SK-N-SH (cell line): ENCODE measurements at regions not wholly inside any gene's neighbourhood (a gene's known extent, or its start where the extent isn't known, plus 50 kb on each side); places are given as distances from the start of the nearest gene placed in this dataset.

ENCODE experiments used
- CTCF ChIA-PET: fragments of 300-600, 350-600 bp; formaldehyde crosslinking; extraction: SDS; loops from one replicate; lab custom pipeline; 2021; lab: Yijun Ruan, JAX
- POLR2A ChIA-PET: fragments of 350-600 bp; sonication (Branson Sonifier 250); formaldehyde crosslinking; extraction: SDS; loops from one replicate; lab custom pipeline; 2020; ENCODE audit warnings: antibody characterized with exemption, inconsistent platforms; lab: Yijun Ruan, JAX
- DNase-seq: peaks from one replicate; pipeline ENCODE4 v3.0.0; 2012
- H2AFZ ChIP-seq: fragments of 200-600 bp; sonication (generic); 2 replicates; pipeline ENCODE4 v1.8.1; 2016; ENCODE audit warnings: antibody characterized with exemption, mild to moderate bottlenecking, low read depth
- H3F3A ChIP-seq: fragments of 200-600 bp; sonication (generic); replicated peaks from 2 replicates; pipeline ENCODE3; 2016; ENCODE audit warnings: antibody characterized with exemption, mild to moderate bottlenecking; ENCODE audit not compliant: insufficient read depth
- H3K27ac ChIP-seq, 2 experiments: fragments of 200-500 bp in 1 of 2; fragments of 200-600 bp in 1 of 2; sonication (Bioruptor generic) in 1 of 2; sonication (generic), shearing (Covaris generic) in 1 of 2; 2 replicates each; pipeline versions ENCODE4 v1.5.1 to v1.6.1; 2014 to 2016; ENCODE audit warnings: low read depth in 2 of 2, inconsistent platforms in 1 of 2, low read length in 1 of 2, mild to moderate bottlenecking in 1 of 2, mixed read lengths in 1 of 2
- H3K27me3 ChIP-seq: fragments of 200-600 bp; sonication (generic), shearing (Covaris generic); 2 replicates; pipeline ENCODE4 v1.6.1; 2016; ENCODE audit warnings: mixed run types; ENCODE audit not compliant: insufficient read depth
- H3K36me3 ChIP-seq, 2 experiments: fragments of 200-500 bp in 1 of 2; fragments of 200-600 bp in 1 of 2; sonication (Bioruptor generic) in 1 of 2; sonication (generic) in 1 of 2; replicated peaks in 1 of 2; 2 replicates each; pipeline versions ENCODE3 to v1.5.1; 2014 to 2016; ENCODE audit warnings: low read length in 1 of 2, mild to moderate bottlenecking in 1 of 2; ENCODE audit not compliant: insufficient read depth in 2 of 2, control insufficient read depth in 1 of 2
- H3K4me1 ChIP-seq, 2 experiments: fragments of 200-500 bp in 1 of 2; fragments of 200-600 bp in 1 of 2; sonication (Bioruptor generic) in 1 of 2; sonication (generic), shearing (Covaris generic) in 1 of 2; 2 replicates each; pipeline versions ENCODE4 v1.5.1 to v1.6.1; 2014 to 2016; ENCODE audit warnings: low read depth in 1 of 2, low read length in 1 of 2, mixed run types in 1 of 2; ENCODE audit not compliant: insufficient read depth in 2 of 2, control insufficient read depth in 1 of 2
- H3K4me2 ChIP-seq: fragments of 200-600 bp; sonication (generic), shearing (Covaris generic); 2 replicates; pipeline ENCODE4 v1.6.1; 2017; ENCODE audit warnings: mixed run types
- H3K4me3 ChIP-seq, 2 experiments: fragments of 200-500 bp in 1 of 2; fragments of 200-600 bp in 1 of 2; sonication (Bioruptor generic) in 1 of 2; sonication (generic), shearing (Covaris generic) in 1 of 2; 2 replicates each; pipeline versions ENCODE4 v1.5.1 to v1.8.1; 2014 to 2016; ENCODE audit warnings: low read depth in 2 of 2, inconsistent platforms in 1 of 2, low read length in 1 of 2, mild to moderate bottlenecking in 1 of 2, mixed read lengths in 1 of 2, moderate library complexity in 1 of 2
- H3K79me2 ChIP-seq: fragments of 200-600 bp; sonication (generic); 2 replicates; pipeline ENCODE4 v1.8.1; 2017; ENCODE audit warnings: mild to moderate bottlenecking; ENCODE audit not compliant: insufficient read depth
- H3K9ac ChIP-seq: fragments of 200-600 bp; sonication (generic); 2 replicates; pipeline ENCODE4 v1.6.1; 2017; ENCODE audit warnings: mixed run types
- H3K9me2 ChIP-seq: fragments of 200-600 bp; sonication (generic); 2 replicates; pipeline ENCODE4 v1.6.1; 2017; ENCODE audit warnings: mixed run types
- H3K9me3 ChIP-seq: fragments of 200-600 bp; sonication (generic); 2 replicates; pipeline ENCODE4 v1.6.1; 2017; ENCODE audit warnings: mixed run types, mild to moderate bottlenecking, moderate library complexity
- H4K20me1 ChIP-seq: fragments of 200-600 bp; sonication (generic); 2 replicates; pipeline ENCODE4 v1.6.1; 2017; ENCODE audit warnings: mild to moderate bottlenecking, mixed run types; ENCODE audit not compliant: insufficient read depth
- CHD2 ChIP-seq: fragments of 150-350 bp; IDR thresholded peaks from 2 replicates; pipeline ENCODE4 v1.6.1; 2018; ENCODE audit warnings: low read length; ENCODE audit not compliant: partially characterized antibody
- CTCF ChIP-seq: fragments of 200-600 bp; sonication (generic); IDR thresholded peaks from 2 replicates; pipeline ENCODE4 v1.6.1; 2017; ENCODE audit warnings: antibody characterized with exemption, mild to moderate bottlenecking, moderate library complexity
- EP300 ChIP-seq, 2 experiments: IDR thresholded peaks; 2 replicates each; pipeline versions ENCODE4 v1.4.0 to v1.6.1; 2012; ENCODE audit warnings: borderline replicate concordance in 1 of 2, low read depth in 1 of 2, low read length in 1 of 2
- FOXM1 ChIP-seq: IDR thresholded peaks from 2 replicates; pipeline ENCODE4 v1.4.0; 2012; ENCODE audit warnings: low read depth, mild to moderate bottlenecking
- GABPA ChIP-seq: IDR thresholded peaks from 2 replicates; pipeline ENCODE4 v1.4.0; 2012; ENCODE audit warnings: low read depth, mild to moderate bottlenecking
- IRF3 ChIP-seq: fragments of 150-350 bp; IDR thresholded peaks from 2 replicates; pipeline ENCODE4 v1.6.1; 2016; ENCODE audit warnings: mild to moderate bottlenecking, low read depth, low read length
- MAX ChIP-seq: IDR thresholded peaks from 2 replicates; pipeline ENCODE4 v1.4.0; 2012; ENCODE audit warnings: low read depth
- POLR2AphosphoS5 ChIP-seq: IDR thresholded peaks from 2 replicates; pipeline ENCODE4 v1.6.1; 2012; ENCODE audit warnings: low read depth, low read length
- RAD21 ChIP-seq: IDR thresholded peaks from 2 replicates; pipeline ENCODE4 v1.6.1; 2012; ENCODE audit warnings: mild to moderate bottlenecking, low read length
- RCOR1 ChIP-seq: fragments of 150-350 bp; IDR thresholded peaks from 2 replicates; pipeline ENCODE4 v1.6.1; 2017; ENCODE audit warnings: antibody characterized with exemption, low read length
- RXRA ChIP-seq: IDR thresholded peaks from 2 replicates; pipeline ENCODE4 v1.4.0; 2012; ENCODE audit warnings: low read depth, mild to moderate bottlenecking, borderline replicate concordance
- SMC3 ChIP-seq: IDR thresholded peaks from 2 replicates; pipeline ENCODE4 v1.6.1; 2012; ENCODE audit warnings: low read depth, low read length, improper control_type of control experiment
- TCF12 ChIP-seq: IDR thresholded peaks from 2 replicates; pipeline ENCODE4 v1.4.0; 2012
- YY1 ChIP-seq: IDR thresholded peaks from 2 replicates; pipeline ENCODE4 v1.4.0; 2012; ENCODE audit warnings: low read depth, mild to moderate bottlenecking
- WGBS: methylation state at CpG from one replicate; pipeline ENCODE4 v1.1.6; 2017; ENCODE audit warnings: low lambda C conversion rate; 5-methylcytosine and 5-hydroxymethylcytosine counted together
- TF ChIP-seq, protein P1 (sequence below): IDR thresholded peaks from 2 replicates; pipeline ENCODE4 v1.4.0; 2012; ENCODE audit warnings: low read depth, borderline replicate concordance
- TF ChIP-seq, protein P2 (sequence below): IDR thresholded peaks from 2 replicates; pipeline ENCODE4; 2012

DNA sequence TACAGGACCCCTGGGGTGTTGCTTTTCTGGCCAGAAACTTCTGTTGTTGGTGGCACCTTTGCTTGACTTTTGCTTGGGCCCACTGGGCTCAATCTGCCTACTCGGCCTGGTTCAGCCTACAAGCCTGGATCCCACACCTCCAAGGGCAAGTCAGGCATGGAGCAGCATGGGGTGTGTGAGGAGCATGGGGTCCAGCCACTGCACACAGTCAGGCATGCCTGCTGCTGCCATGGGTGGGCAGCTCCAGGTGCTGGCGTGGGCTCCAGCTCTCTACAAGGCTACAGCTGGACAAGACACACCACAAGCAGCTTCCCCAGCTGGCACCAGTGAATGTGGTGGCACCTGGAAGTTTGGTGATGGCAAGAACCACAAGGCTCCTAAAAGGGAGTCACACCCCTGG lies 1683.1 kb upstream of the ADGRL3 start:
- H3K27ac ChIP-seq: no peak overlapping the region
- H3K4me3 ChIP-seq: no peak overlapping the region
- TF ChIP-seq IRF3: no peak
- no peak for TF ChIP-seq FOXM1
- no peak for TF ChIP-seq CTCF
- no peak for TF ChIP-seq RCOR1
- no peak for TF ChIP-seq GABPA
- TF ChIP-seq YY1: no peak
- TF ChIP-seq, protein P1, sequence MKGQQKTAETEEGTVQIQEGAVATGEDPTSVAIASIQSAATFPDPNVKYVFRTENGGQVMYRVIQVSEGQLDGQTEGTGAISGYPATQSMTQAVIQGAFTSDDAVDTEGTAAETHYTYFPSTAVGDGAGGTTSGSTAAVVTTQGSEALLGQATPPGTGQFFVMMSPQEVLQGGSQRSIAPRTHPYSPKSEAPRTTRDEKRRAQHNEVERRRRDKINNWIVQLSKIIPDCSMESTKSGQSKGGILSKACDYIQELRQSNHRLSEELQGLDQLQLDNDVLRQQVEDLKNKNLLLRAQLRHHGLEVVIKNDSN: no peak
- TF ChIP-seq RXRA: no peak
- no peak for TF ChIP-seq RAD21
- H3K4me1 ChIP-seq: no peaks in the 10 kb centered on the region
- no peaks in the 10 kb centered on the region for H3K79me2 ChIP-seq
- 14% methylated on average over 1 of the region's 2 CpGs for WGBS
- no peak overlapping the region for H3K4me2 ChIP-seq
- DNase-seq: no peak
- ChIA-PET POLR2A (no interaction called here), CTCF (no interaction called here)
- H3K36me3 ChIP-seq: no peaks in the 10 kb centered on the region
- H3K9ac ChIP-seq: no peak overlapping the region
- H3K9me3 ChIP-seq: no peaks in the 10 kb centered on the region
- H3F3A ChIP-seq: no peaks in the 10 kb centered on the region
- H3K27me3 ChIP-seq: no peaks in the 10 kb centered on the region
- H4K20me1 ChIP-seq: no peaks in the 10 kb centered on the region
- H3K9me2 ChIP-seq: no peaks in the 10 kb centered on the region
- no peak overlapping the region for H2AFZ ChIP-seq

DNA sequence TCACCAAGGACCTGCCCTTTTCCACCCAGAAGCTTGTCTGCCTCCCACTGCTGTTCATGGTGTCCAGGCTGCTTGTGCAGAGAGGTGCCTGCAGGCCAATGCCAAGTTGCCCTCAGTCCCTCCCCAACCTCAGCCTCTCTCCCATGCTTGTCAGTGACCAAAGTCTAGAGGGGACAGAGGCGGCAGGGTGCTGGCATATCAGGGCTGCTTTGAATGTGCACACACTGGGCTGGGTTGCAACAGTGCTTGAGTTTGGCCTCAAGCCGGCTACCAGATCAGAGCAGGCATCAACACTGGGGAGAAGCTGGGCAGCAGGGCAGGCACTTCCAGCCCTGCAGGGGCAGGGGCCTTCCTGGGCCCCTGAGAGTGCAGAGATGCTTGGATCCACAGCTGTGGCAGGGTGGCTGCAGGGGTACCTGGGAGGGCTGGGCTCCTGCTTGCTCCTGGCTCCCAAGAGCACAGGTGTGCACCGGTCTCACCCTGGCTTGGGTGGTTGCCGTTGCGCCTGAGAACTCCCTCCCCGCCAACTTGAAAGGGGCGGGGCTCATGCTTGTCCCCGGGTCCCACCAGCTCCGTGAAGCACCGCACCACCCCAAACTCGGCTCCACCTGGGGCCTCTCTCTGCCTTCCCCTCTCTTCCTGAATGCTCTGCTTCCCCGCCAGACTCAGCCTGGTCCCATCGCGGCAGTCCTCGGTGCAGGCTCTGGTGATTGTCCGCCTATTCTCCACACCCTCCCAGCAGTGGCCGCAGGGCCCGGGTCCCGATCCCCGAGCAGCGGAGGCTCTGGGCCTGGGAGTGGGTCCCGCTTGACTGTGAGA lies 1681.9 kb upstream of the ADGRL3 start:
- DNase-seq: no peak
- POLR2A ChIA-PET: no interaction called here
- TF ChIP-seq MAX (no peak), RXRA (no peak), CTCF (no peak), GABPA (no peak), SMC3 (no peak), EP300 (IDR thresholded peaks at IDR 0.05; ENCODE audit: borderline replicate concordance in 1 of 2, low read depth in 1 of 2, low read length in 1 of 2) (no peak), YY1 (no peak), CHD2 (no peak), TCF12 (no peak), POLR2AphosphoS5 (no peak), RCOR1 (no peak)
- TF ChIP-seq, protein P2, sequence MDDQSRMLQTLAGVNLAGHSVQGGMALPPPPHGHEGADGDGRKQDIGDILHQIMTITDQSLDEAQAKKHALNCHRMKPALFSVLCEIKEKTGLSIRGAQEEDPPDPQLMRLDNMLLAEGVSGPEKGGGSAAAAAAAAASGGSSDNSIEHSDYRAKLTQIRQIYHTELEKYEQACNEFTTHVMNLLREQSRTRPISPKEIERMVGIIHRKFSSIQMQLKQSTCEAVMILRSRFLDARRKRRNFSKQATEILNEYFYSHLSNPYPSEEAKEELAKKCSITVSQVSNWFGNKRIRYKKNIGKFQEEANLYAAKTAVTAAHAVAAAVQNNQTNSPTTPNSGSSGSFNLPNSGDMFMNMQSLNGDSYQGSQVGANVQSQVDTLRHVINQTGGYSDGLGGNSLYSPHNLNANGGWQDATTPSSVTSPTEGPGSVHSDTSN: no peak
- TF ChIP-seq, protein P1: no peak

More for the DNA sequence above, 1681.9 kb upstream of the ADGRL3 start:
- Histone ChIP-seq H3K4me1 (no peaks in the 10 kb centered on the region), H3K4me3 (no peak overlapping the region), H3K9me3 (no peaks in the 10 kb centered on the region), H3F3A (no peaks in the 10 kb centered on the region), H3K4me2 (no peak overlapping the region), H3K79me2 (no peaks in the 10 kb centered on the region), H3K9ac (no peak overlapping the region), H3K36me3 (no peaks in the 10 kb centered on the region), H3K27ac (no peak overlapping the region), H2AFZ (no peak overlapping the region), H4K20me1 (no peaks in the 10 kb centered on the region), H3K9me2 (no peaks in the 10 kb centered on the region), H3K27me3 (no peaks in the 10 kb centered on the region)
- CTCF ChIA-PET: interaction anchor here (0.6 kb wide), 1 partner anchor 278 kb away, joined by 3 read pairs; no protein-coding TSS in a partner anchor
- 71% methylated on average over 15 of the region's 22 CpGs for WGBS
